Left lung (tissue), 4 donors: ENCODE measurements at regions not wholly inside any gene's neighbourhood (a gene's known extent, or its start where the extent isn't known, plus 50 kb on each side); places are given as distances from the start of the nearest gene placed in this dataset.

Experiments used
- ATAC-seq: fragments of 200-7000 bp; cut with Tn5 transposase; one replicate; pipeline ENCODE4 v1.9.1; 2020; ENCODE audit warnings: moderate library complexity
- DNase-seq, 4 donors: peaks; one replicate each; pipeline ENCODE4 v3.0.0-alpha.2; 2013 to 2020
- H3K27ac ChIP-seq, 2 donors: fragments of 200-600 bp; sonication (generic) in 1 of 2; one replicate each; pipeline versions ENCODE4 v1.5.0 to v1.8.0; 2020 to 2021
- H3K27me3 ChIP-seq, 2 donors: fragments of 200-600 bp; sonication (generic) in 1 of 2; one replicate each; pipeline versions ENCODE4 v1.5.0 to v1.8.0; 2020 to 2021
- H3K36me3 ChIP-seq, 2 donors: fragments of 200-600 bp; sonication (generic) in 1 of 2; one replicate each; pipeline versions ENCODE4 v1.5.0 to v1.8.0; 2020 to 2021
- H3K4me1 ChIP-seq, 2 donors: fragments of 200-600 bp; one replicate each; pipeline ENCODE4 v1.8.0; 2021
- H3K4me3 ChIP-seq, 2 donors: fragments of 200-600 bp; sonication (generic) in 1 of 2; one replicate each; pipeline versions ENCODE4 v1.5.0 to v1.8.0; 2020 to 2021; ENCODE audit warnings: mild to moderate bottlenecking in 1 of 2
- H3K9me3 ChIP-seq, 2 donors: fragments of 200-600 bp; sonication (generic) in 1 of 2; one replicate each; pipeline versions ENCODE4 v1.5.0 to v1.8.0; 2020 to 2021
- CTCF ChIP-seq, 2 donors: fragments of 200-600 bp; sonication (generic) in 1 of 2; IDR thresholded peaks; one replicate each; pipeline versions ENCODE4 v1.5.0 to v1.8.0; 2021; ENCODE audit warnings: antibody characterized with exemption in 2 of 2
- intact Hi-C, 2 donors: fragments of 100-400 bp; cut with DNase I; formaldehyde crosslinking; loops; one replicate each; pipeline versions ENCODE4 v1.11.2 to v1.14.2; 2022
- donor health status: DM: no; HTN: yes; CAD: no.
- donor health status: DM: no; HTN: no; CAD: no.

GRCh38 chr13:76764429-76764828 is 121.8 kb downstream of the KCTD12 start:
- no peak for TF ChIP-seq CTCF (IDR thresholded peaks at IDR 0.05)
- Histone ChIP-seq H3K9me3 (no peaks in the 10 kb centered on the region), H3K4me3 (no peak overlapping the region), H3K27ac (peak overlapping the region in 1 of 2 donors; percentile 79), H3K36me3 (no peaks in the 10 kb centered on the region), H3K4me1 (peaks cover 4 to 22% of the 10 kb centered on the region in 2 donors), H3K27me3 (no peaks in the 10 kb centered on the region)
- intact Hi-C loops = no loop called here
- DNase-seq (peak in 2 of 4 donors; percentile 21 to 75), ATAC-seq (peak; percentile 88)

GRCh38 chr13:76762721-76763120 is 123.5 kb downstream of the KCTD12 start:
- intact Hi-C loops = no loop called here
- ATAC-seq (no peak), DNase-seq (no peak)
- Histone ChIP-seq H3K4me1 (peaks cover 0 to 33% of the 10 kb centered on the region in 2 donors), H3K27ac (no peak overlapping the region), H3K36me3 (no peaks in the 10 kb centered on the region), H3K27me3 (no peaks in the 10 kb centered on the region), H3K9me3 (no peaks in the 10 kb centered on the region), H3K4me3 (no peak overlapping the region)
- TF ChIP-seq CTCF (IDR thresholded peaks at IDR 0.05) = no peak

GRCh38 chr13:76759877-76760276 is 126.3 kb downstream of the KCTD12 start:
- DNase-seq (no peak), ATAC-seq (peak; percentile 51)
- TF ChIP-seq CTCF (IDR thresholded peaks at IDR 0.05) = no peak
- no peaks in the 10 kb centered on the region for H3K27me3 ChIP-seq
- peaks cover 0 to 24% of the 10 kb centered on the region in 2 donors for H3K4me1 ChIP-seq
- no peak overlapping the region for H3K4me3 ChIP-seq
- no peak overlapping the region for H3K27ac ChIP-seq
- intact Hi-C loops = no loop called here
- no peaks in the 10 kb centered on the region for H3K9me3 ChIP-seq
- H3K36me3 ChIP-seq = no peaks in the 10 kb centered on the region

- ATAC-seq = peak; percentile 82
- no peak overlapping the region for H3K27ac ChIP-seq
- peaks cover 0 to 14% of the 10 kb centered on the region in 2 donors for H3K4me1 ChIP-seq
- no peak for DNase-seq
- no peak for TF ChIP-seq CTCF (IDR thresholded peaks at IDR 0.05)
- H3K27me3 ChIP-seq = no peaks in the 10 kb centered on the region
- intact Hi-C loops = no loop called here
- H3K36me3 ChIP-seq = no peaks in the 10 kb centered on the region
- H3K9me3 ChIP-seq = no peaks in the 10 kb centered on the region
- H3K4me3 ChIP-seq = no peak overlapping the region
Observed at GRCh38 chr13:76758738-76759137, 127.5 kb downstream of the KCTD12 start.

- ATAC-seq (peak; percentile 18), DNase-seq (peak in 1 of 4 donors; percentile 30)
- Histone ChIP-seq H3K36me3 (no peaks in the 10 kb centered on the region), H3K4me1 (peaks cover 0 to 11% of the 10 kb centered on the region in 2 donors), H3K9me3 (no peaks in the 10 kb centered on the region), H3K27me3 (no peaks in the 10 kb centered on the region), H3K27ac (no peak overlapping the region), H3K4me3 (no peak overlapping the region)
- intact Hi-C loops = no loop called here
- no peak for TF ChIP-seq CTCF (IDR thresholded peaks at IDR 0.05)
Observed at GRCh38 chr13:76758257-76758656, 127.9 kb downstream of the KCTD12 start.
